HG02943 (cell line): ENCODE measurements at regions not wholly inside any gene's neighbourhood (a gene's known extent, or its start where the extent isn't known, plus 50 kb on each side); places are given as distances from the start of the nearest gene placed in this dataset.
"Not testable (repeated sequence)": the region's sequence is repeated elsewhere in the genome, so short reads cannot be mapped to it uniquely, and the experiment has no call there.

ENCODE experiments used
- ATAC-seq: cut with Tn5 transposase; IDR thresholded peaks from one replicate; pipeline ENCODE4 v1.9.1; 2021; ENCODE audit warnings: mild to moderate bottlenecking, low read depth, moderate library complexity; ENCODE audit not compliant: unreplicated experiment

- ATAC-seq: no peak
Observed at GRCh38 chr2:129178356-129178755, 801.1 kb upstream of the RAB6C start.

- ATAC-seq: no peak
Observed at GRCh38 chr2:129179199-129179598, 800.3 kb upstream of the RAB6C start.

- ATAC-seq: no peak
Observed at GRCh38 chr2:129180124-129180716, 799.2 kb upstream of the RAB6C start.

- no peak for ATAC-seq
Observed at GRCh38 chr2:129181433-129181832, 798.0 kb upstream of the RAB6C start.

GRCh38 chr2:129181963-129182362, 797.5 kb upstream of the RAB6C start:
- ATAC-seq: no peak

GRCh38 chr2:129187343-129187742, 792.1 kb upstream of the RAB6C start:
- ATAC-seq: no peak

GRCh38 chr2:129188451-129188850, 791.0 kb upstream of the RAB6C start:
- no peak for ATAC-seq

GRCh38 chr2:129189617-129190319, 789.7 kb upstream of the RAB6C start:
- ATAC-seq: no peak

- no peak for ATAC-seq
Observed at GRCh38 chr2:129190494-129190893, 789.0 kb upstream of the RAB6C start.

GRCh38 chr2:129191530-129191929, 787.9 kb upstream of the RAB6C start:
- no peak for ATAC-seq

GRCh38 chr2:129192117-129192516, 787.3 kb upstream of the RAB6C start:
- ATAC-seq: no peak

GRCh38 chr2:129192841-129193253, 786.6 kb upstream of the RAB6C start:
- ATAC-seq: no peak

- no peak for ATAC-seq
Observed at GRCh38 chr2:129193961-129194360, 785.5 kb upstream of the RAB6C start.

GRCh38 chr2:129199501-129199900, 780.0 kb upstream of the RAB6C start:
- ATAC-seq: no peak

GRCh38 chr2:129201696-129202095, 777.8 kb upstream of the RAB6C start:
- no peak for ATAC-seq

- no peak for ATAC-seq
Observed at GRCh38 chr2:129203331-129203730, 776.1 kb upstream of the RAB6C start.

GRCh38 chr2:129204581-129204980, 774.9 kb upstream of the RAB6C start:
- ATAC-seq: not testable (repeated sequence)

- ATAC-seq: no peak
Observed at GRCh38 chr2:129205176-129205575, 774.3 kb upstream of the RAB6C start.

GRCh38 chr2:129205766-129206165, 773.7 kb upstream of the RAB6C start:
- no peak for ATAC-seq

- ATAC-seq: no peak
Observed at GRCh38 chr2:129212299-129212958, 767.0 kb upstream of the RAB6C start.

GRCh38 chr2:129224022-129224421, 755.4 kb upstream of the RAB6C start:
- no peak for ATAC-seq

- ATAC-seq: no peak
Observed at GRCh38 chr2:129224486-129224885, 755.0 kb upstream of the RAB6C start.
